Smooth muscle cell (in vitro differentiated cells): ENCODE measurements at regions not wholly inside any gene's neighbourhood (a gene's known extent, or its start where the extent isn't known, plus 50 kb on each side); places are given as distances from the start of the nearest gene placed in this dataset.

Experiments
- DNase-seq: peaks from one replicate; lab custom pipeline; 2025; ENCODE audit not compliant: unreplicated experiment; lab: John Stamatoyannopoulos, UW
- H2AFZ ChIP-seq: fragments of 200-600 bp; sonication (generic); 2 replicates; pipeline ENCODE4 v1.6.0; 2016; ENCODE audit warnings: antibody characterized with exemption, low read depth, mild to moderate bottlenecking
- H3F3A ChIP-seq: fragments of 200-600 bp; sonication (generic); 2 replicates; pipeline ENCODE4 v1.6.0; 2017; ENCODE audit warnings: antibody characterized with exemption, low read depth
- H3K27ac ChIP-seq: fragments of 200-600 bp; sonication (generic); 2 replicates; pipeline ENCODE4 v1.5.1; 2016; ENCODE audit warnings: low read depth, mild to moderate bottlenecking
- H3K27me3 ChIP-seq: fragments of 200-600 bp; sonication (generic); 2 replicates; pipeline ENCODE4 v1.6.1; 2016; ENCODE audit warnings: low read depth, mild to moderate bottlenecking
- H3K36me3 ChIP-seq: fragments of 200-600 bp; sonication (generic); 2 replicates; pipeline ENCODE4 v1.5.1; 2016; ENCODE audit warnings: low read depth
- H3K4me1 ChIP-seq: fragments of 200-600 bp; sonication (generic); 2 replicates; pipeline ENCODE4 v1.5.1; 2016; ENCODE audit warnings: low read depth
- H3K4me2 ChIP-seq: fragments of 200-600 bp; sonication (generic); 2 replicates; pipeline ENCODE4 v1.6.0; 2016; ENCODE audit warnings: mild to moderate bottlenecking
- H3K4me3 ChIP-seq: fragments of 200-600 bp; sonication (generic); 2 replicates; pipeline ENCODE4 v1.5.1; 2016; ENCODE audit warnings: mild to moderate bottlenecking
- H3K79me2 ChIP-seq: fragments of 200-600 bp; sonication (generic); 2 replicates; pipeline ENCODE4 v1.6.0; 2016; ENCODE audit warnings: low read depth, mild to moderate bottlenecking
- H3K9ac ChIP-seq: fragments of 200-600 bp; sonication (generic); 2 replicates; pipeline ENCODE4 v1.6.0; 2016; ENCODE audit warnings: low read depth
- H3K9me3 ChIP-seq: fragments of 200-600 bp; sonication (generic); replicated peaks from 2 replicates; pipeline ENCODE4 v1.5.1; 2016; ENCODE audit warnings: low read depth
- H4K20me1 ChIP-seq: fragments of 200-600 bp; sonication (generic); 2 replicates; pipeline ENCODE4 v1.6.0; 2016; ENCODE audit warnings: low read depth
- WGBS: methylation state at CpG from one replicate; pipeline ENCODE4 v1.1.7; 2016; ENCODE audit warnings: low lambda C conversion rate; 5-methylcytosine and 5-hydroxymethylcytosine counted together
- TF ChIP-seq, protein P1 (sequence below): fragments of 200-600 bp; sonication (generic); IDR thresholded peaks from 2 replicates; pipeline ENCODE4 v1.5.1; 2017; ENCODE audit warnings: borderline replicate concordance, mild to moderate bottlenecking, antibody characterized with exemption; ENCODE audit not compliant: insufficient read depth, poor library complexity, severe bottlenecking

DNA sequence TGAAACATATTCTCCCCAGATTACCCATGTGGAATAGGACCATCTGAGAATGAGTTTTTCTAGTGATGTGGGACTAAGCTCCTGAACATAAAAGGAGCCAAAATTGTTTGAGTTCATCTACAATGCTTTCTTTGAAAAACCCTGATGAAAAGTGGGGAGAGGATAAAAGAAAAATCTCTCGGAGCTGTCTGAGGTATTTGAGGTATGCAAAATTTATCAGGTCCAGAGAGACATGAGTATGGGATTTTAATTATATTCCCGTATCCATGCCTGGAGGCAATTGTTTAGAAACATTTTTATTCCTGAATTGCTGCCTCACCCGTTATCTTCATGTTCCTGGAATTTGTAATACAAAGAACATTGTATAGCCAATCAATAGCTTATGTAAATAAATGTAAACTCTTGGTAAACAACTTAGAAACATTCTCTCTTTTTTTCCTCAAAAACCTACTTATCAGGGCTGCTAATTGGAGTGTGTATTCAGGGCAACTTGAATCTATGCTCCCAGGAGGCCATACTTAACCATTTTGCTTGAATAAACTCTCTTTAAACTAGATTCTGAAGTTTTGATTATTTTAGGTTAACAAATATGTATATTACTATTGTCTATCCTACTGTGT lies 109.3 kb upstream of the OLFM3 start:
- TF ChIP-seq, protein P1, sequence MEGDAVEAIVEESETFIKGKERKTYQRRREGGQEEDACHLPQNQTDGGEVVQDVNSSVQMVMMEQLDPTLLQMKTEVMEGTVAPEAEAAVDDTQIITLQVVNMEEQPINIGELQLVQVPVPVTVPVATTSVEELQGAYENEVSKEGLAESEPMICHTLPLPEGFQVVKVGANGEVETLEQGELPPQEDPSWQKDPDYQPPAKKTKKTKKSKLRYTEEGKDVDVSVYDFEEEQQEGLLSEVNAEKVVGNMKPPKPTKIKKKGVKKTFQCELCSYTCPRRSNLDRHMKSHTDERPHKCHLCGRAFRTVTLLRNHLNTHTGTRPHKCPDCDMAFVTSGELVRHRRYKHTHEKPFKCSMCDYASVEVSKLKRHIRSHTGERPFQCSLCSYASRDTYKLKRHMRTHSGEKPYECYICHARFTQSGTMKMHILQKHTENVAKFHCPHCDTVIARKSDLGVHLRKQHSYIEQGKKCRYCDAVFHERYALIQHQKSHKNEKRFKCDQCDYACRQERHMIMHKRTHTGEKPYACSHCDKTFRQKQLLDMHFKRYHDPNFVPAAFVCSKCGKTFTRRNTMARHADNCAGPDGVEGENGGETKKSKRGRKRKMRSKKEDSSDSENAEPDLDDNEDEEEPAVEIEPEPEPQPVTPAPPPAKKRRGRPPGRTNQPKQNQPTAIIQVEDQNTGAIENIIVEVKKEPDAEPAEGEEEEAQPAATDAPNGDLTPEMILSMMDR, result no peak
- Histone ChIP-seq H3F3A (no peaks in the 10 kb centered on the region), H3K9me3 (no peaks in the 10 kb centered on the region), H3K4me1 (peaks cover 36% of the 10 kb centered on the region), H3K9ac (no peak overlapping the region), H4K20me1 (no peaks in the 10 kb centered on the region), H3K36me3 (no peaks in the 10 kb centered on the region), H3K27me3 (no peaks in the 10 kb centered on the region), H3K4me3 (no peak overlapping the region), H3K4me2 (no peak overlapping the region), H3K27ac (no peak overlapping the region), H3K79me2 (no peaks in the 10 kb centered on the region), H2AFZ (no peak overlapping the region)
- WGBS, result 46% methylated on average over 3 of the region's 3 CpGs
- no peak for DNase-seq

DNA sequence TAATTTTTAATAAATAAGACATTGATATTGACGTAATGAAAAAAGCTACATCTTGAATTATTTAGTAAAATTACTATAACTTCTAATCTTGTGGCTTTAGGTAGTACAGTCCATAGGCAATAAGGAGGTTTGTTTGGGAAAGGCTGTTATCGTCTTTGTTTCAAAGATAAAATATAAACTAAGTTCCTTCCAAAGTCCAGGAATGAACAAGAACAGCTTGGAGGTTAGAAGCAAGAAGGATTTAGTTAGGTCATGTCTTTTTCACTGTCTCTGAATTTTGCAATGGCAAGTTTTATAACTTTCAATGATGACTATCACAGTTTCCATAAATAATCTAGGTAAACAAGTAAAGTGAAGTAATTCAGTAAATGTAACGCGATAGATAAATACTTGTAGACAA lies 106.9 kb upstream of the OLFM3 start:
- Histone ChIP-seq H3K4me2 (no peak overlapping the region), H3K9me3 (no peaks in the 10 kb centered on the region)

DNA sequence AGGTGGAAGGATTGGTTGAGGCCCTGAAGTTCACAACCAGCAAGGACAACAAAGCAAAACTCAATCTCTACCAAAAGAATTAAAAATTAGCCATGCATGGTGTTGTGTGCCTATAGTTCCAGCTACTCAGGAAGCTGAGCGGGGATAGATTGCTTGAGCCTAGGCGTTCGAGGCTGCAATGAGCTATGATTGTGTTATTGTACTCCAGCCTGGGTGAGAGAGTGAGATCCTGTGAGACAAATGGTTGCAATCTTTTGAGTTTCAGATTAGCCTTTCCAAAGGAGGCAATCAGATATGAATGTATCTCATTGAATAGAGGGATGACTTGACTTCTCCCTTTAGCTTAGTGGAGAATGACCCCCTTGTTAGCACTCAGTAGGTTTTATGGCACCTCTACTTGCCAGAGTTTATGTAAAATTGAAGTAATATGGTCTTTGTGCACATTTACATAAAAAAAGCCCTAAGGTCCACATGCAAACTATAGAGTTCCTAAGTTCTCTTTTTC lies 105.6 kb upstream of the OLFM3 start:
- no peaks in the 10 kb centered on the region for H3K79me2 ChIP-seq
- H3K4me1 ChIP-seq, result peaks cover 36% of the 10 kb centered on the region
- H2AFZ ChIP-seq, result no peak overlapping the region
- H3K4me2 ChIP-seq, result no peak overlapping the region
- H3K9ac ChIP-seq, result no peak overlapping the region
- TF ChIP-seq, protein P1, result no peak
- no peak overlapping the region for H3K27ac ChIP-seq
- H3K4me3 ChIP-seq, result no peak overlapping the region
- DNase-seq, result no peak
- WGBS, result 66% methylated on average over 3 of the region's 3 CpGs
- no peaks in the 10 kb centered on the region for H3K9me3 ChIP-seq
- H3K27me3 ChIP-seq, result no peaks in the 10 kb centered on the region
- no peaks in the 10 kb centered on the region for H4K20me1 ChIP-seq
- no peaks in the 10 kb centered on the region for H3F3A ChIP-seq
- no peaks in the 10 kb centered on the region for H3K36me3 ChIP-seq

More for the DNA sequence above, 106.9 kb upstream of the OLFM3 start:
- no peak overlapping the region for H2AFZ ChIP-seq
- TF ChIP-seq, protein P1, result no peak
- 94% methylated on average over 4 of the region's 4 CpGs for WGBS
- H3K27me3 ChIP-seq, result no peaks in the 10 kb centered on the region
- no peak overlapping the region for H3K27ac ChIP-seq
- H3K4me1 ChIP-seq, result peaks cover 36% of the 10 kb centered on the region
- no peaks in the 10 kb centered on the region for H4K20me1 ChIP-seq
- H3K4me3 ChIP-seq, result no peak overlapping the region
- no peak overlapping the region for H3K9ac ChIP-seq
- no peaks in the 10 kb centered on the region for H3K79me2 ChIP-seq
- no peak for DNase-seq
- H3F3A ChIP-seq, result no peaks in the 10 kb centered on the region
- H3K36me3 ChIP-seq, result no peaks in the 10 kb centered on the region

DNA sequence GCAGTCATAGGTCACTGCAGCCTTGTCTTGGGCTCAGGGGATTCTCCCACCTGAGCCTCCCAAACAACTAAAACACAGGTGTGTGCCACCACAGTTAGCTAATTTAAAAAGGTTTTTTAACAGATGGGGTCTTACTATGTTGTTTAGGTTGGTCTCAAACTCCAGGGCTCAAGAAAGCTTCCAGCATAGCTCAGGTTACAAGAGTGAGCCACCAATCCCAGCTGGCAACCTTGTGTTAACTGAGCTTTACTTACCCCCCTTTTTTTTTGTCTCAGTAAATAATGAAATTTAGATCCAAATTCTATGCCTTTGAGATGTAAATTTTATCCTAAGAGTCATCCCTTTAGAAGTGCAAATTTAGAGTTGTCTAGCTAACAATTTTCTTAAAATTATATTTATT lies 103.9 kb upstream of the OLFM3 start:
- TF ChIP-seq, protein P1, result no peak
- H3K9ac ChIP-seq, result no peak overlapping the region
- no peaks in the 10 kb centered on the region for H3K79me2 ChIP-seq

More for the DNA sequence above, 103.9 kb upstream of the OLFM3 start:
- H3K9me3 ChIP-seq, result no peaks in the 10 kb centered on the region
- no peaks in the 10 kb centered on the region for H3K36me3 ChIP-seq
- H3K4me1 ChIP-seq, result peaks cover 21% of the 10 kb centered on the region
- H4K20me1 ChIP-seq, result no peaks in the 10 kb centered on the region
- no peak overlapping the region for H3K4me3 ChIP-seq
- no peak overlapping the region for H3K4me2 ChIP-seq
- DNase-seq, result no peak
- no peaks in the 10 kb centered on the region for H3K27me3 ChIP-seq
- H2AFZ ChIP-seq, result no peak overlapping the region
- H3K27ac ChIP-seq, result no peak overlapping the region
- no peaks in the 10 kb centered on the region for H3F3A ChIP-seq
